Left hindlimb (tissue), 1 donor: ENCODE measurements at regions not wholly inside any gene's neighbourhood (a gene's known extent, or its start where the extent isn't known, plus 50 kb on each side); places are given as distances from the start of the nearest gene placed in this dataset.

Source experiments
- DNase-seq: peaks from one replicate; pipeline ENCODE4 v3.0.0-alpha.2; 2018

GRCh38 chr3:18813300-18813699 lies 335.0 kb upstream of the KCNH8 start:
- no peak for DNase-seq

GRCh38 chr3:18812316-18812715 lies 336.0 kb upstream of the KCNH8 start:
- DNase-seq = no peak

- DNase-seq = no peak
Observed at GRCh38 chr3:18810306-18810661, 338.0 kb upstream of the KCNH8 start.

- DNase-seq = no peak
Observed at GRCh38 chr3:18809640-18810305, 338.5 kb upstream of the KCNH8 start.

GRCh38 chr3:18808429-18808828 lies 339.9 kb upstream of the KCNH8 start:
- no peak for DNase-seq

GRCh38 chr3:18807593-18807992 lies 340.7 kb upstream of the KCNH8 start:
- no peak for DNase-seq

GRCh38 chr3:18806633-18807032 lies 341.7 kb upstream of the KCNH8 start:
- DNase-seq = no peak

- DNase-seq = no peak
Observed at GRCh38 chr3:18797378-18797777, 350.9 kb upstream of the KCNH8 start.

- DNase-seq = no peak
Observed at GRCh38 chr3:18795078-18795477, 353.2 kb upstream of the KCNH8 start.

GRCh38 chr3:18791752-18792151 lies 356.6 kb upstream of the KCNH8 start:
- no peak for DNase-seq

- no peak for DNase-seq
Observed at GRCh38 chr3:18791182-18791581, 357.1 kb upstream of the KCNH8 start.

- no peak for DNase-seq
Observed at GRCh38 chr3:18790384-18790783, 357.9 kb upstream of the KCNH8 start.

GRCh38 chr3:18789734-18790133 lies 358.6 kb upstream of the KCNH8 start:
- DNase-seq = no peak

GRCh38 chr3:18787441-18787840 lies 360.9 kb upstream of the KCNH8 start:
- DNase-seq = no peak

- no peak for DNase-seq
Observed at GRCh38 chr3:18786650-18787323, 361.5 kb upstream of the KCNH8 start.

- DNase-seq = no peak
Observed at GRCh38 chr3:18782191-18782590, 357.1 kb upstream of the SATB1 start.

GRCh38 chr3:18780959-18781358 lies 355.8 kb upstream of the SATB1 start:
- DNase-seq = no peak

GRCh38 chr3:18779704-18780103 lies 354.6 kb upstream of the SATB1 start:
- DNase-seq = no peak

GRCh38 chr3:18778598-18778997 lies 353.5 kb upstream of the SATB1 start:
- DNase-seq = no peak

GRCh38 chr3:18778094-18778493 lies 353.0 kb upstream of the SATB1 start:
- no peak for DNase-seq

- DNase-seq = no peak
Observed at GRCh38 chr3:18775501-18775900, 350.4 kb upstream of the SATB1 start.

GRCh38 chr3:18774319-18775088 lies 349.4 kb upstream of the SATB1 start:
- no peak for DNase-seq

GRCh38 chr3:18772699-18773305 lies 347.7 kb upstream of the SATB1 start:
- DNase-seq = no peak

GRCh38 chr3:18771931-18772330 lies 346.8 kb upstream of the SATB1 start:
- no peak for DNase-seq
